NCI-H1048 (cell line): ENCODE measurements at regions not wholly inside any gene's neighbourhood (a gene's known extent, or its start where the extent isn't known, plus 50 kb on each side); places are given as distances from the start of the nearest gene placed in this dataset.

ENCODE experiments used
- DNase-seq: peaks from one replicate; lab custom pipeline; 2025; lab: John Stamatoyannopoulos, UW

DNA sequence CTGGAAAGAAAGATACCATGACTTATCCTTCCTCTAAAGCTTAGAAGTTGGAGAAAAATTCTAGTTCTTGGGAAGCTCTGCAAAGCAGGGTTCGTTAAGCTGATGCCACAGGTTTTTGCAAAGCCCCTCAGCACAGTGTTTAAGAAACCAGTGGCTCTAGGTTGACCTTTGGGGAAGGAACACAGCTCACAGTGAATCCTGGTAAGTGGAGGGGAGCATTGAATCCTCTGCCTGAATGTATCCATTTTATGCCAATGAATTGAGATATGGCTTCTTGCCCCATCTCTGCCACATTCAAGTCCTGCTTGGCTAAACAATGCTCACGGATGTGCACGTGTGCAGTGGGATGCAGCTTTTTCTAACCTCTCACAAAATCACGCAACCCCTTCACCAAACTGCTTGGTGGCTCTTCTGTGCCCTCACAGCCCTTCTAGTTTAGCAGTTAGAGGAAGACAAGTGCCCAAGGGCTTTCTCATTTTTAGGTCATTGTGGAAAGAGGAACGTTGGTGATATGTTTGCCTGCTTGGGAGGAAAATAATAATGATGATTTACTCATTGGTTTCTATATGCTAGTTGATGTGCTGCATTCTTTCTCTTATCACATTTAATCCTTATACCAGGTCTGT lies 111.3 kb downstream of the DAD1 start:
- DNase-seq = no peak

DNA sequence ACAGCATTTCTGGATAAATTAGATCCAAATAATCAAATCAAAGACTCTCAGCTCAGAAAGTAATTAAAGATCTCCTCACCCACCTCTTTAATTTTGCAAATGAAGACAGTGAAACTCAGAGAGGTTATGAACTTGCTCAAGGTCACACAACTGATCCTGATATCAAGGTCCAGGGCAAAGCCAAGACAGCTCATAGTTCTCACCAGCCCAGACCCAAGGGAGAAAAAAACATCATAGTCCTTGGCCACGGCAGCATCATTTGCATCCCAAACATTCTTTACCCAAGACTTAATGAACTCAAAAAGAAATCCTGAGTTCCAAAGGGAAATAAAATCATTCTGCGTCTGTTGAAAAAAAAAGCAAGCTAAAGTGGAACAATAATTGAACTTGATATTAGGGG lies 112.1 kb downstream of the DAD1 start:
- no peak for DNase-seq

DNA sequence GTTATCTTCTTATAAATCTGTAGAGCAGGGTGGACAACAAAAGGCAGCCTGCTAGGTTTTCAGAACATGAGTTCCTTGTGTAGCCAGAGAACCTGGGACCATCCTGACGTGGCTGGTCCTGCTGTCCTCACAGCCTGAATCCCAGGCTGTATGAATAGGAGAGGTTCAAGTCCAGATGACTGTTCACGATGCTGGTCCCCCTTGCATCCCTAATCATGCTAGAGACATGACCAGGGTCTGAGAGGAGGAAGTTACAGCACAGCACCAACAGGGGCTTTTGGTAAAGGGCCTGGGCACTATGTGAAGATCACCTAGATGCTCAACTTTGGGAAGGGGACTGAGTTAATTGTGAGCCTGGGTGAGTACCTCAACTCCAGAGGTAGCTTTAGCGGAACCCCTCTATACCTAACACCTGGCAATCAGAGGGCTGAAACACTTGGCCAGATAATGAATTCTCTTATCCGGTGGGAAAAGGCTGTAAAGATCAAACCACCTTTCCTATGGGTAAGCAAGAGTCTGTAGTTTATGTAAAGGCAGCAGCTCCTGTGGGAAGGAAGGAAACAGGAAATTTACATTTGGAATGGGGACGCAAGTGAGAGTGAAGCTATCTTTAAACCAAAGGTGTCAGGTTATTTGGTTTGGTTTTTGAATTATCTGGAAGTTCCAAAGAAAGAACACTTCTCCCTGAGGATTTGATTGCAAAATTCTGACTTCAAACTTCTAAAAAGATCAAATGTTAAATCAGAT lies 112.8 kb downstream of the DAD1 start:
- no peak for DNase-seq

DNA sequence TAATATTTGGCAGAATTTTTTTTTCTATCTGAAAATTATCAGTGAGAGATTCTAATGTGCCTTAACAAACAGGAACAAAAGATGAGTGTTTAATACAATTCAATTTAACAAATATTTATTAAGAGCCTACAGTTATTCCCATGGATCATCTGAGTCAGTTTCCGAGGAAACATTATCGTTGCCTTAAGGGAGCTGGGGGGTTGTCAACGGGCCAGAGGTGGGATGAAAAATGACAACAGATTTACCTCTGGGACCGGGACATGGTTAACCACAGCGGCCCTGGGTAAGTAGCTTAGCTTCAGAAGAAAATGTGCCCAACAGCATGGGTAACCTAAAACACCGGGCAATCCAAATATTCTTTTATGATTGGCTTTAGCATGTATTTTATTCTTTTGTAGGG lies 113.6 kb downstream of the DAD1 start:
- DNase-seq = no peak

DNA sequence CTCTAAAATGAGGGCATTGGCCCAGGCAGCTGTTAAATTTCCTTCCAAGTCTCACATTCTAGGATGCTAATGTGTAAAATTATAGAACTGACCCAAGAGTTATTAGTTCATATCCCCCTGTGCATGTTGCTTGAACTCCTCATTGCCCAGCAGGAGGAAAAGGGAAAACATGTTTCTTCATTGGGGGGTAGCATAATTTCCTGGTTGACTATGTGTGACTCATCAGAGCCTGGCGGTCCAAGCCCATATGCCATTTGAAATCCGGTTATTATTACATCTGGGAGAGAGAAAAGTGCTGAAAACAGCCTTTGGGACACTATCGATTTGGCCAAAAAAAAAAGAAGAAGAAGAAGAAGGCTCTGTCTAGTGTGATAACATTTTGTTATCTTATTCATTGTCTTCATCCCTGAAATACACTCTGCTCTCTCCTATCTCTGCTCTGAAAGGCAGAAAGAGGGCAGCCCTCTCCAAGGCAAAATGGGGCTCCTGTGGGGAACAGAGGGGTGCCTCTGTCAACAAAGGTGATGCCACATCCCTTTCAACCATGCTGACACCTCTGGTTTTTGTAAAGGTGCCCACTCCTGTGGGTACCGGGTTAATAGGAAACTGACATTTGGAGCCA lies 114.2 kb downstream of the DAD1 start:
- no peak for DNase-seq

DNA sequence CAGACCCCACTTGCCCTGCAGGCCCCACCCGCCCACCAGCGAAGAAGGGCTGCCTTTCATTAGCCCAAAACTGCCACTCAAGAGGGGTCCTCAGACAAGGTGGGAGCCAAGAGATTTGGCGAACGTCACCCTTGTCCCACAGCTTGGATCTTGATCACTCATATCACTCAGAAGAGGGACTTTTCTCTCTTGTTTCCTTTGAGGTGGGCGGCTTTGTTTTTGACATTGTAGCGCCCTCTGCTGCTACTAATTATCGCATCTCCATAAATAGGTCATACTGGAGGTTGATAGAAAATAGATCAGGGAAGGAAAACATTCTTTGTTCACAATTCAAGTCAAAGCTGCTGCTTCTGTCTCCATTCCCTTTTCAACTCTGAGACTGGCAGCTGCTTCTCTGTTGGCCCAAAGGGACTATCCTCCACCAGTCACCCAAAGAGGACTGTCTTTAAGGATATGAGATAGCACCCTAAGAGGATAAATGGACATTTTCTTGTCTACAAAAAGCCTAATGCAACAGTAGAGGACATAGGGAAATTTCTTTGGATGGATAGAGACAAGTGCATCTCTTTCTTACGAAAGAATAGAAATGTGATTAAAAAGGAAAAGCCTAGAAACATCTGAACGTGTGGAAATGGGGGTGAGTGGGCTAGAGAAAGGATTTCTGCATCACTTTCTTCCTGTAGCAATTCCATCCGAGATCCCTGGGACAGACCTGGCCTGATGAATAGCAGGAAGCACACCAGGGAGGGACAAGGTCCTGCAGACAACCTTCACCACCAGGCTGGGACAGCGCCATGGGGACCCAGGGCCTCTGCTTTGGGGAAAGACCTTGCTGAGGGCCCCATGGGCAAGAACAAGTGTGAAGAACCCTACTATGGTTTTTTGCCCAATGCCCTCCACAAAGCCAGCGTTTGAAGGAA lies 115.8 kb downstream of the DAD1 start:
- no peak for DNase-seq

DNA sequence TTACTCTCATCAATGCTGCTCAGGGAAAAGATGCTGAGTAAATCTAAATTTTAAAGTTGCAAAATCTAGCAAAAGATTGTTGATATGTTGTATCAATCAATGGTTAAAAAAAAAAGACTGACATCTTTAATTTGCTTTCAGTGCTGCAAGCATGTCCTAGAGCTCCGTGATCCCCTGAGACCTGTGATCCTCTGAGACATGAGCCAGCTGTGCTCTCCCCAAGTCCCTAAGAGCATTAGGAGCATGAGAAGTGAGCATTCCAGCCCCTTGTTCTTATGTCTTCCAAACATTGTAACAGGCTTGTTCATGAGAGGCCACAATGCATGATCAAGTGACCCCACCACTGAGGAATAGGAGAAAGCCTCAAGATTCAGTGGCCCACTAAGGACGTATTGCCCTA lies 116.6 kb downstream of the DAD1 start:
- DNase-seq = no peak

DNA sequence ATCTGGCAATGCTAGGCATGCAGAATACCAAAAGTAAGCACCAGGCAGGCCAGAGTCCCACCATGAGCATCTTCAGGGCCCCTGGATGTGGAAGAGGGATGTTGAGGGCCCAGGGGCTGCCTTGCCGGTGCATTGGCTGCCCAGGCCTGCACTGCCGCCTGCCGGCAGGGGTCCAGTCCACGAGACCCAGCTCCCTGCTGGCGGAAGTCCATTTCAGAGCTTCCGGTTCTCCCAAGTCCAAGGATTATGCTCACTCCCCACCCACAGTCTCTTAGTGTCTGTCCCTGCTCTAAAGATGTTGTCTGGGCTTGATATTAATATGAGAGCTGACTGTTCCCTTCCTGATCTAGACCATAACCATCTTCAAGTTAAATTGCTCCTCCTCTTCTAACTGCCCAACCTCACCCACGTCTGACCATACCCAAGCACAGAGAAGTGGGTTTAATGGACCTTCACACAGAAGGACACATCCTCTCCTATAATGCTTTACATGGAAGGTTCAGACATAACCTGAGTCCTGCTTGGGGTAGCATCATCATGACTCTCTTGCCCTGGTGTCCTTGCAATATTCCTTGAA lies 117.4 kb downstream of the DAD1 start:
- no peak for DNase-seq

DNA sequence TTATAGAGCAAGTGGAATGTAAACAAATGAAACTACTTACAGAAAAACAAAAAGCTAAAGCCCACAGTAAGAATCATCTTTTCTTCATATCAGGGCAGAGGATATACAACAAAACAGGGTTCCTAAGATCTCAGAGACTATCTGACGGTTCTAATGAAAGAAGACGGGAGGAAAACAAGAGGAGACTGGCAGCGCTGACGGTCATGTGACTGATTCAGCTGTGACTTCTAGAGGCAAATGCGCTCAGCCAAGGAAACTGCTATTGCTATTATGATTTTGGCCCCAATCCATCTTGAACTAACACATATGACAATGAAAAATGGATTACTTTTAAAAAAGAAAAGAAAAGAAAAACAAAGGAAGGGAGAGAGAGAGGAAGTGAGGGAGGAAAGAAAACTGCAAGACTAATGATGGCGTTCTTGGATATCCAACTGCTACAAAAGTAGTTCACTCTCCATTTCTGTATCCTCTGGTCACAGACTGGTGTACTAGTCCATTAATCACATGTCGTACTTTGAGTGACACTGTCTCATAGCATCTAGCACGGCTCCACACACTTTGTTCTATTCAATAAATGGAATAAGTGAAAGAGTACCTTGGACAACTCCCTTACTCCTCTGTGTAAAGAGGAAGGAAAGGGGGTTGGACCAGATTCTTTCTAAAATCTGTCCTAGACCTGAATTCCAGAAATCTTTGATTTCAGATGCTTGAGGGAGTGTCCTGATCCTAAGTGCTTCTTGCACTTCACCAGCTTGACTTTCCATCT lies 119.3 kb downstream of the DAD1 start:
- no peak for DNase-seq

DNA sequence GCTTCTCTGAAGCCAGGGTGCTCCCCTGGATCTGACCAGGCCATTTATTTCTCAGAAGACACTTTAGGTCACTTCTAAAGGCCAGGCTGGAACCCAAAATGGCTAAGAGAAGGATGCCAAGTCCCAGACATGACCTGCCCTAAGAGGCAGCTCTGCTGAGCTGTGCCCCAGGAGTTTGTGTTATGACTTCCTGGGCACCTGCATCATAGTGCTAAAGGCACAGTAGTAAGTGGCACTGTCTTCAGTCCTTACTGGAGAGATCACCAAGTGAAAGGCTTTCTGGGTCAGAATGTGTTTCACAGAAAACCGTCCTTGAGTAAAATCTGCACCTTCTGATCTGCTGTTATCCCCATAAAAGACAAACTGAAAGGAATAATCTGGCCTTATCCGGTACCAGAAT lies 120.2 kb downstream of the DAD1 start:
- DNase-seq = no peak

DNA sequence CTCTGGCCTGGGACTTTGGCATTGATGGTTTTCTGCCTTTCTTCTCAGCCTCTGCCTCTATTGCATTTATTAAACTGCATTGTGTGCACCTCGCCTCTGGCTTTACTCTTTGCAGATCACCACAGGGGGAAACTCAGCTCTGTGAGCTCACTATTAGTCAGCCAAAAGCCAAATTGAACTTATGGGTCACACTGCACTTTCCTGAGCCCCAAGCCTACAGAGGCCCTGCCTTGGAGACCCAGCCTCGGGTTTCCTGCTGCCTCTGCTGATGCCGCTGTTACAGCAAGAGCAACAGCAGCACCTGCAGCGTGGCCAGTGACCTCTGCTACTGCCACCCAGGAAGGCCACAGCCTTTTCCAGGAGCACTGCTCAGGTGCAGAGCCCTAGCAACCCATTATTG lies 122.5 kb downstream of the DAD1 start:
- no peak for DNase-seq

DNA sequence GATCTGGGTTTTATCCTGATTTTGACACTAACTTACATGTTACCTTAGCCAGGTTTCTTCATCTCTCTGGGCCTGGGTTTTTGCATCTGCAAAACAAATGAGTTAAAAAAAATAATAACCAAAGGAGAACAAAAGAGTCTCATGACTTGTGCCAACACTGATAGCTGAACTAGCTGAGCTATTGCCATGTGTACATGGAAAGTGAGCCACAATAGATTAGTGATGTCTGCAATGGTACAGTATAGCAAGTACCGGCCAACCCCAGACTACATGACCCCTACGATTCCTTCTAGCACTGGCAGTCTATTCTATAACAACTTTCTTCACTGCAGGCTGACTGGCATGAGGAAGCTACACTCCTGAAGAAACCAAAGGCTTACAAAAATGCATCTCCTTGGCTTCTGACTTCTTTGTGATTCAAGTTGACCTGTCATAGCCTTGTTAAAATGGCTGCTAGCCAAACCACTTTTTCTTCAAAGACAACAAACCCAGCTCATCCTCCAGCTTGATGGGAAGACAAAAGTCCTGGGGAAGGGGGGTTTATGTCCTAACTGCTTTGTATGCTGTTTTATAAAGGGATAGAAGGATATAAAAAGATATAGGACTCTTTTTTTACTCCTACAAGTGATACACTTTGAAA lies 123.7 kb downstream of the DAD1 start:
- DNase-seq = no peak

DNA sequence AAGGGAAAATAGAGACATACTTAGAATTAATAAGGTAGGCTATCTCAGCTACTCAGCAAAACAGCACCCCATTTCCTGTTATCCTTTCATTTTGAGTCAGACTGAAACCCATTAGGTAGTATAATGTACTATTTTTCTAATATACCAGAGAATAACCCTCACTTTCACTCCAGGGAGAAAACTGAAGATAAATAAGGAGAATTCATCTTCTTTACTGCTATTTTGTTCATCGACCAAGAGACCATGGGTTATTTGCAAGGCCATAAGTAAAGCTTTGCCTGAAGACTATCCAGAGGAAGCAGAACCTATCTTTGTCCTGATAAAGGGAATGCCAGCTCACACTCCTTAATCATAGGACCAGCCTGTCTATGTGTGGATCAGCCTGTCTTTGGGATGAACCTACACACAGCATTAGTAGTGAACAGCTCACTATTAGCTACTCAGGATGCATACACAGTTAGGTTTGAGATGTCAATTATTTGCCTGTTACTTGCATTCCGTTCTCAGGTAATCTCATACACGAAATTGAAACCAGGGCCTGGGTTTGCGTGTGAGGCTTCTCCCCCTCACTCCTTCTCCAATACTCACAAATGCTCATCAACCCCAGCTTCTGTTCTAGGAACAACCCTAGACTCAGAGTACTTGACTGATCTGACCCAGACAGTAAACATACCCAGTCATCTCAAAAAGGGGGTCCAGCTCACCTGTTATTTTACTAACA lies 124.4 kb downstream of the DAD1 start:
- DNase-seq = no peak

DNA sequence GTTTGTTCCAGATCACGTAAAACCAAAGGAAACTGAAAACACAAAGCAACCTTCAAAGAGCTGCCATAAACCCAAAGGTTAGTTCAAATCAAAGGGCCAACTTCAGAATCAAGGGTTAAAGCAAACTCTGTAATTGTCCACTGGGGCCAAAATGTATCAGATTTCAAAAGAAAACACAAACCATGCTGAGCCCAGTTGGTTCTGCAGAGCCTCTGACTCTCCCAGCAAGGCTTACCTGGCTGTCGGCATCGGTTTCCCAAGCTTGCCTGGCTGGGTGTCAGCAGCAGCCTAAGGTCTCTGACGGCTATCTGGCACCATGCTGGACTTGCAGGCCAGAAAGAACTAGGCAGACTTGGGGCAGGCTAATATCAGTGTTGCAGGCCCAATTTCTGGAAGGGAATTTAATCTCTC lies 125.3 kb downstream of the DAD1 start:
- no peak for DNase-seq

DNA sequence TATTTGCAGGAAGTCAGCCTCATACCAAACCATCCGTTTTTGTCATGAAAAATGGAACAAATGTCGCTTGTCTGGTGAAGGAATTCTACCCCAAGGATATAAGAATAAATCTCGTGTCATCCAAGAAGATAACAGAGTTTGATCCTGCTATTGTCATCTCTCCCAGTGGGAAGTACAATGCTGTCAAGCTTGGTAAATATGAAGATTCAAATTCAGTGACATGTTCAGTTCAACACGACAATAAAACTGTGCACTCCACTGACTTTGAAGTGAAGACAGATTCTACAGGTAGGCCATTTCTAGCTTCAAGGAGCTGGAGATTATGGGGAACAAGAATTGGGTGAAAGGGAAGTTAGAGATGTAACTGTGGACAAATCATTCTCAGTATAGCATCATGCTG lies 126.1 kb downstream of the DAD1 start:
- no peak for DNase-seq

DNA sequence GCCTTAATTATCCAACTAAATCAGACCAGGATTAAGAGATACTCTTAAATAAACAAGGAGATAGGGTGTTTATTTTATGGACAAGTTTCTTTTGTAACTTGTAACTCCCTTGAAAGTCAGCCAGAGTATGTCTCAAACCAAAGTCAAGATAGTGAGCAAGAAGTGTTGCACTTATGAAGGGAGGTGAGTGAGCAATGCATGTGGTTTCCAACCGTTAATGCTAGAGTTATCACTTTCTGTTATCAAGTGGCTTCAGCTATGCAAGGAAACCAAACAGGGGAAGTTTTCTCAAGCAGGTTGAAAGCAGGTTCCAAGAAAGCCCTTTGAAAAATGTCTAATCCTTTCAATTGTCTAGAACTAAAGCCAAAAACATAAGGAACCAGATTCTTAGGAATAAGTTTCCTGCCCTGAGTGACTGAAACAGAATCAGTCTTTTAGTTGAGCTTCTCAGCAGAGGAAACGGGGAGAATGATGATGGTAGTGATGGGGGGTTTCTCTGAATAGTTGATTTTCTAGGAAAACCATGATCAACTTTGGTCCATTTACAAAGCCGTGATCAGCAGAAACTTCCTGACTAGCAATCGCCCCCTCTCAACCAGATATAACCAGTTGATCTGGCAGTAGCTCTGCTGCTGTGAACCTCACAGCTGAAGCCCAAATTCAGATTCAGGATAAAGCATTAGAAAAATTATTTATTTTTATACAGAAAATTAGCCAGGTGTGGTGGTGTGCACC lies 128.4 kb downstream of the DAD1 start:
- no peak for DNase-seq

DNA sequence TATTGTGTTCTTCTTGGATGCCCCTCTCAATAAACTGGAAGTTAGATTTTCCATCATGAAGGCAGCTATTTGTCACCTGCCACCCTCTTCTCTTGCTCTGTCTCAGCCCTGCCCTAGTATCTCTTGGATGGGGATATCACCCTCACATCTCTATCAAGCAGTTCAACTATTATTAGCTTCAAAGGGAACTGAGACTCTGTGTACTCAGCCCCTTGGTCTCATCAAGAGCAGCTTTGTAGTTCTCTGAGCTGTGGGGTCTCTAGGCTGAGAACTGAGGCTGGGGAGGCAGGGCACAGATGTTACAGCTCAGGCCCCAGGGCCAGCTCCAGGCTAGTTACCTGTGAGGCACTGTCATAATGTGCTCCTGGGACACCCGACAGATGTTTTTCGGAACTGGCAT lies 130.3 kb downstream of the DAD1 start:
- no peak for DNase-seq

DNA sequence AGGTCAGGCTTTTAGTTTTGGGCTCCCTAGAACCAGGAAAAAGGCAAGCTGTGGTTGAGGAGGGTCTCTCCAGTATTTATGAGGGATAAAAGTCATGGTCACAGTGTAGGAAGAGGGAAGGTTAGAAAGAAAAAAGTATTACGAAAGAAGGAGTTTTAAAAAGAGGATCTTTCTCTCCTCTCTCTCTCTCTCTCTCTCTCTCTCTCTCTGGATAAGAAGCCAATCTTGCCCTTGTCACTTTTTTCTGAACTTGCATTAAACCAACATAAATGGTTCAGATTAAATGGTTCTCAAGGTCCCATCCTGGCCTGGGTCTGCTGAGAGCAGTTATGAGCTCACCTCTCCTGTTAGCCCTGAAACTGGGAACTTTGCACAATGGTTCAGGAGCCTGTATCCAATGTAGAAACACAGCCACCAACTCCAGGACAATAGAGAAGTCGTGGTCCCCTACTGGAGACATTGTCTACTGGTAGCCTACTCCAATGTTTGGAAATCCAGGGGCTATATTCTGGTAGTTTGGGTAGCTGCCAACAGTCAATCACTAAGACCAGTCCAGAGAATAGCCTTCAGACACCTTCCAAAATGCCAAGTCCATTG lies 131.9 kb downstream of the DAD1 start:
- no peak for DNase-seq

DNA sequence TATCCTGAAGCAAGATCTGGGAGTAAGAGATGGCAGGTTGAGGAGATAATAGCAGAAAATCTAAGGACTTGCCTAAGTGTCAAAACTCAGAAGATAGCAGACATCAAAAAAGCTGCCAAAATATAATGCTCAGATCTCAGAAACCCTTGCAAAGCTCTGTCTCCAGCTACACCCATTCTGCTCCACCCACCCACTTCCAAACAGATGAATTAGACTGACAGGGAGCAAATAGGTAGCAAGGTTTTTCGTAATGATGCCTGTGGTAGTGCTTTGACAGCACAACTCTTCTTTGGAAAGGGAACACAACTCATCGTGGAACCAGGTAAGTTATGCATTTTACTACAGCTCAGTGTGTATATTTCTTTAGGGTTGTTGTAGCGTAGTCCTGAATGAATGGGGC lies 132.6 kb downstream of the DAD1 start:
- no peak for DNase-seq
